IMR-90 (cell line): ENCODE measurements at regions not wholly inside any gene's neighbourhood (a gene's known extent, or its start where the extent isn't known, plus 50 kb on each side); places are given as distances from the start of the nearest gene placed in this dataset.

Source experiments
- ATAC-seq: fragments of 200-7000 bp; cut with Tn5 transposase; 2 replicates; pipeline ENCODE4 v1.9.1; 2020; ENCODE audit warnings: low read depth, mild to moderate bottlenecking, moderate library complexity
- BruUV-seq: library from RNA; stranded (reverse); fragments of 400-500 nt; replicated peaks from 2 replicates; lab custom pipeline; 2021; lab: Mats Ljungman, UMichigan
- CTCF ChIA-PET: fragments of 300-600 bp; formaldehyde crosslinking; extraction: SDS; loops from one replicate; lab custom pipeline; 2021; ENCODE audit warnings: antibody characterized with exemption; lab: Yijun Ruan, JAX
- POLR2A ChIA-PET: fragments of 300-600 bp; sonication (Branson Sonifier 250); formaldehyde crosslinking; loops from one replicate; lab custom pipeline; 2022; ENCODE audit warnings: antibody characterized with exemption; ENCODE audit not compliant: unreplicated experiment; lab: Charles Lee
- DNase-seq: peaks from one replicate; pipeline ENCODE4 v3.0.0; 2013
- H2AFZ ChIP-seq: replicated peaks from 2 replicates; pipeline ENCODE3; 2013; ENCODE audit warnings: low read length, mild to moderate bottlenecking; ENCODE audit not compliant: poor library complexity
- H2AK5ac ChIP-seq: 2 replicates; pipeline ENCODE4 v1.6.1; 2013; ENCODE audit warnings: low read depth, low read length, inconsistent platforms
- H2AK9ac ChIP-seq: replicated peaks from 2 replicates; pipeline ENCODE3; 2013; ENCODE audit warnings: mild to moderate bottlenecking, low read depth, low read length, moderate library complexity; ENCODE audit not compliant: poor library complexity
- H2BK120ac ChIP-seq: 2 replicates; pipeline ENCODE4 v1.6.1; 2013; ENCODE audit warnings: low read depth, low read length, inconsistent platforms
- H2BK15ac ChIP-seq: 3 replicates; pipeline ENCODE4 v1.6.1; 2013; ENCODE audit warnings: low read depth, low read length, inconsistent platforms
- H2BK20ac ChIP-seq: 2 replicates; pipeline ENCODE4 v1.6.1; 2013; ENCODE audit warnings: low read depth, mild to moderate bottlenecking, inconsistent platforms, low read length, moderate library complexity
- H2BK5ac ChIP-seq: 2 replicates; pipeline ENCODE4 v1.6.1; 2013; ENCODE audit warnings: mild to moderate bottlenecking, low read depth, low read length, inconsistent platforms; ENCODE audit not compliant: poor library complexity, severe bottlenecking
- H3K14ac ChIP-seq: replicated peaks from 2 replicates; pipeline ENCODE4 v1.6.1; 2013; ENCODE audit warnings: low read depth, low read length, inconsistent platforms
- H3K18ac ChIP-seq: 2 replicates; pipeline ENCODE4 v1.6.1; 2013; ENCODE audit warnings: low read depth, low read length, control low read depth
- H3K23ac ChIP-seq: 2 replicates; pipeline ENCODE4 v1.6.1; 2013; ENCODE audit warnings: low read depth, low read length, inconsistent platforms
- H3K27ac ChIP-seq: 2 replicates; pipeline ENCODE4 v1.5.1; 2013; ENCODE audit warnings: mild to moderate bottlenecking, control low read depth, low read length; ENCODE audit not compliant: insufficient read depth
- H3K27me3 ChIP-seq: 2 replicates; pipeline ENCODE4 v1.6.1; 2013; ENCODE audit warnings: low read length; ENCODE audit not compliant: control insufficient read depth, insufficient read depth
- H3K36me3 ChIP-seq: 2 replicates; pipeline ENCODE4 v1.6.1; 2013; ENCODE audit warnings: low read length, mixed read lengths; ENCODE audit not compliant: control insufficient read depth, insufficient read depth
- H3K4ac ChIP-seq: 2 replicates; pipeline ENCODE4 v1.6.1; 2013; ENCODE audit warnings: low read depth, low read length, inconsistent platforms
- H3K4me1 ChIP-seq: 2 replicates; pipeline ENCODE4 v1.6.1; 2013; ENCODE audit warnings: low read length, mixed read lengths; ENCODE audit not compliant: control insufficient read depth, insufficient read depth
- H3K4me2 ChIP-seq: 2 replicates; pipeline ENCODE4 v1.6.1; 2013; ENCODE audit warnings: low read depth, mild to moderate bottlenecking, control low read depth, low read length, moderate library complexity
- H3K4me3 ChIP-seq: 2 replicates; pipeline ENCODE4 v1.5.1; 2013; ENCODE audit warnings: low read depth, mild to moderate bottlenecking, control low read depth, low read length, moderate library complexity; ENCODE audit not compliant: insufficient read depth
- H3K56ac ChIP-seq: 2 replicates; pipeline ENCODE4 v1.6.1; 2013; ENCODE audit warnings: low read length, inconsistent platforms; ENCODE audit not compliant: insufficient read depth; ENCODE audit errors: extremely low read depth
- H3K79me1 ChIP-seq, 2 experiments: 2 replicates each; pipeline ENCODE4 v1.6.1; 2013; ENCODE audit warnings: low read length in 2 of 2, inconsistent platforms in 1 of 2, low read depth in 1 of 2
- H3K9ac ChIP-seq: 2 replicates; pipeline ENCODE4 v1.6.1; 2013; ENCODE audit warnings: low read depth, low read length, control low read depth
- H3K9me1 ChIP-seq: 2 replicates; pipeline ENCODE4 v1.6.1; 2013; ENCODE audit warnings: low read length, inconsistent platforms; ENCODE audit not compliant: insufficient read depth
- H3K9me3 ChIP-seq: 2 replicates; pipeline ENCODE4 v1.6.1; 2013; ENCODE audit warnings: low read length; ENCODE audit not compliant: control insufficient read depth, insufficient read depth
- H4K20me1 ChIP-seq: 2 replicates; pipeline ENCODE4 v1.6.1; 2013; ENCODE audit warnings: low read length, inconsistent platforms; ENCODE audit not compliant: insufficient read depth
- H4K5ac ChIP-seq: 2 replicates; pipeline ENCODE4 v1.6.1; 2013; ENCODE audit warnings: mild to moderate bottlenecking, low read depth, low read length, control low read depth
- H4K8ac ChIP-seq, 2 experiments: 2 replicates each; pipeline ENCODE4 v1.6.1; 2013; ENCODE audit warnings: low read depth in 2 of 2, low read length in 2 of 2, control low read depth in 1 of 2, inconsistent platforms in 1 of 2
- H4K91ac ChIP-seq: 2 replicates; pipeline ENCODE4 v1.6.1; 2013; ENCODE audit warnings: low read depth, low read length, inconsistent platforms; ENCODE audit not compliant: insufficient read depth
- CEBPB ChIP-seq: IDR thresholded peaks from 2 replicates; pipeline ENCODE4 v1.6.1; 2012; ENCODE audit warnings: low read depth, low read length, improper control_type of control experiment
- MAFK ChIP-seq: IDR thresholded peaks from 2 replicates; pipeline ENCODE4 v1.6.1; 2012; ENCODE audit warnings: low read depth, low read length, improper control_type of control experiment
- MAZ ChIP-seq: IDR thresholded peaks from 2 replicates; pipeline ENCODE4 v1.6.1; 2012; ENCODE audit warnings: low read depth, mild to moderate bottlenecking, low read length, improper control_type of control experiment, moderate library complexity, borderline replicate concordance
- NFE2L2 ChIP-seq: fragments of 150-350 bp; IDR thresholded peaks from 2 replicates; pipeline ENCODE4 v1.6.1; 2016; ENCODE audit warnings: low read depth, mild to moderate bottlenecking, low read length
- POLR2A ChIP-seq: IDR thresholded peaks from 2 replicates; pipeline ENCODE4 v1.6.1; 2012; ENCODE audit warnings: mild to moderate bottlenecking, low read depth, low read length
- RAD21 ChIP-seq: IDR thresholded peaks from 2 replicates; pipeline ENCODE4 v1.6.1; 2012; ENCODE audit warnings: low read length, improper control_type of control experiment
- RFX5 ChIP-seq: IDR thresholded peaks from 2 replicates; pipeline ENCODE4 v1.8.0; 2012; ENCODE audit warnings: low read depth, mild to moderate bottlenecking, low read length, moderate library complexity
- SMC3 ChIP-seq: fragments of 150-350 bp; IDR thresholded peaks from 2 replicates; pipeline ENCODE4 v1.6.1; 2016; ENCODE audit warnings: low read depth, mild to moderate bottlenecking, antibody characterized with exemption, low read length, moderate library complexity
- WGBS, 2 experiments: methylation state at CpG; one replicate each; pipeline versions ENCODE4 v1.1.5 to v1.1.7; 2013; ENCODE audit warnings: missing lambda C conversion rate in 2 of 2; ENCODE audit not compliant: insufficient read length in 1 of 2; ENCODE audit errors: extremely low coverage in 2 of 2; 5-methylcytosine and 5-hydroxymethylcytosine counted together
- dilution Hi-C: fragments of 300-500 bp; cut with HindIII; formaldehyde crosslinking; loops from one replicate; pipeline ENCODE4 v1.14.3; 2018; ENCODE audit warnings: low sequenced_read_pairs; ENCODE audit not compliant: unreplicated experiment
- in situ Hi-C: fragments of 300-500 bp; cut with MboI; formaldehyde crosslinking; loops from 3 replicates; pipeline ENCODE4 v1.14.3; 2019; ENCODE audit warnings: low sequenced_read_pairs, inconsistent platforms, mixed read lengths
- intact Hi-C: fragments of 100-400 bp; cut with micrococcal nuclease; formaldehyde crosslinking; loops from 2 replicates; pipeline ENCODE4 v1.10.0; 2022
- TF ChIP-seq, protein P1 (sequence below): conservative IDR thresholded peaks from 2 replicates; pipeline ENCODE4 v1.5.1; 2012; ENCODE audit warnings: mild to moderate bottlenecking, low read depth, low read length, improper control_type of control experiment

- no peak overlapping the region for H3K18ac ChIP-seq
- no peak overlapping the region for H4K8ac ChIP-seq
- H3K56ac ChIP-seq = no peak overlapping the region
- no peaks in the 10 kb centered on the region for H3K36me3 ChIP-seq
- no peaks in the 10 kb centered on the region for H3K4me1 ChIP-seq
- H2BK15ac ChIP-seq = no peak overlapping the region
- no peak for DNase-seq
- H4K20me1 ChIP-seq = no peaks in the 10 kb centered on the region
- no peak overlapping the region for H3K14ac ChIP-seq
- no CpG with 5 or more reads among the region's 13 CpGs for WGBS, 2 experiments
- POLR2A ChIA-PET = no interaction called here
- no peak overlapping the region for H3K9ac ChIP-seq
- H3K4me3 ChIP-seq = no peak overlapping the region
- CTCF ChIA-PET = no interaction called here
- no peak for ATAC-seq
- no TSS peak for BruUV-seq
- H3K9me3 ChIP-seq = no peaks in the 10 kb centered on the region
- no peak overlapping the region for H2BK5ac ChIP-seq
- no peak overlapping the region for H4K5ac ChIP-seq
- intact Hi-C loops = no loop called here
- in situ Hi-C loops = loop anchor here (10.0 kb wide), 1 partner anchor 210 kb away; no protein-coding TSS in a partner anchor
- no peak overlapping the region for H2AK9ac ChIP-seq
- dilution Hi-C loops = no loop called here
- no peaks in the 10 kb centered on the region for H3K79me1 ChIP-seq
- no peaks in the 10 kb centered on the region; the same call in 1 of the 2 replicates for H3K27me3 ChIP-seq
- H2AK5ac ChIP-seq = no peak overlapping the region
- no peaks in the 10 kb centered on the region for H3K9me1 ChIP-seq
- no peak for TF ChIP-seq NFE2L2
- TF ChIP-seq MAZ = no peak
- no peak for TF ChIP-seq POLR2A
- TF ChIP-seq, protein P1, sequence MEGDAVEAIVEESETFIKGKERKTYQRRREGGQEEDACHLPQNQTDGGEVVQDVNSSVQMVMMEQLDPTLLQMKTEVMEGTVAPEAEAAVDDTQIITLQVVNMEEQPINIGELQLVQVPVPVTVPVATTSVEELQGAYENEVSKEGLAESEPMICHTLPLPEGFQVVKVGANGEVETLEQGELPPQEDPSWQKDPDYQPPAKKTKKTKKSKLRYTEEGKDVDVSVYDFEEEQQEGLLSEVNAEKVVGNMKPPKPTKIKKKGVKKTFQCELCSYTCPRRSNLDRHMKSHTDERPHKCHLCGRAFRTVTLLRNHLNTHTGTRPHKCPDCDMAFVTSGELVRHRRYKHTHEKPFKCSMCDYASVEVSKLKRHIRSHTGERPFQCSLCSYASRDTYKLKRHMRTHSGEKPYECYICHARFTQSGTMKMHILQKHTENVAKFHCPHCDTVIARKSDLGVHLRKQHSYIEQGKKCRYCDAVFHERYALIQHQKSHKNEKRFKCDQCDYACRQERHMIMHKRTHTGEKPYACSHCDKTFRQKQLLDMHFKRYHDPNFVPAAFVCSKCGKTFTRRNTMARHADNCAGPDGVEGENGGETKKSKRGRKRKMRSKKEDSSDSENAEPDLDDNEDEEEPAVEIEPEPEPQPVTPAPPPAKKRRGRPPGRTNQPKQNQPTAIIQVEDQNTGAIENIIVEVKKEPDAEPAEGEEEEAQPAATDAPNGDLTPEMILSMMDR = no peak
- no peak for TF ChIP-seq RAD21
- TF ChIP-seq RFX5 = no peak
- TF ChIP-seq SMC3 = no peak
- no peak for TF ChIP-seq MAFK
- TF ChIP-seq CEBPB = no peak
- no peak overlapping the region for H3K4me2 ChIP-seq
- no peak overlapping the region for H2AFZ ChIP-seq
- no peak overlapping the region for H2BK20ac ChIP-seq
- no peak overlapping the region for H3K27ac ChIP-seq
- H4K91ac ChIP-seq = no peak overlapping the region
- no peak overlapping the region for H3K23ac ChIP-seq
- H3K4ac ChIP-seq = no peak overlapping the region
- no peak overlapping the region for H2BK120ac ChIP-seq
These were observed 218.5 kb downstream of the PTPRU start for GRCh38 chr1:29454616-29455380.
